H4 (cell line): ENCODE measurements at regions not wholly inside any gene's neighbourhood (a gene's known extent, or its start where the extent isn't known, plus 50 kb on each side); places are given as distances from the start of the nearest gene placed in this dataset.

Experiments used
- DNase-seq: peaks from one replicate; pipeline ENCODE4 v3.0.0-alpha.2; 2015; ENCODE audit warnings: low spot score

DNA sequence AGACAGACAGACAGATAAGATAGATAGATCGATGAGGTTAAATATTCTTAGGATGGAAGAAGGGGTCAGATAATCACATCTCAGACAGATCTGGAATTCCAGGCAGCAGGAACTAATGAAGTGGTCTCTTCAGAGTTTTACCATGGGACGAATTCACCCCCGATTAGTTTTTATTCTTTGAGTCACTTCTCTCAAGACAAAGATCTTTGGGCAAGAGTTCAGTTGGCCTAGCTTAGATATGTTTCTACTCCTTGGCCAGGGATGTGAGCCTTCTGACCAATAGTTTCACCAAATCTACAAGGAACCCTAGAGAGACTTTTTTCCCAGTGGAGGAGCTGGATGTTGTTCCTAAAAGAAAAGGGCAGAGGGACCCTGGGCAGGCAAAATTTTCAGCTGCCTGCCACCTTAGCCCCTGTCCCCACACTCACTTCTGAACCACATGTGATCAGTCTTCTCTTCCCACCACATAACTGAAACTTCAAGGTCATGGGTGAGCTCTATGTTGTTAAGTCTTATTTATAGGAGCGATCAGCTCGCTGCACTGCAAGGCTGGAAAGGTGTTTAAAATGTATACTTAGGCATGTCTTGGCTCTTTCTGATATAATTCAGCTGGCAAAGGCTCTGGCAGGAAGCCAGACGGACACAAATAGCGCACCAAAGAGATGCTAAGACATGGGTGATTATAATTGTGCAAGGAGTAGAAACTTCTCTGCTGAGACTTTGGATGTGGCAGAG, 132.9 kb downstream of the PALM2AKAP2 start:
- no peak for DNase-seq

DNA sequence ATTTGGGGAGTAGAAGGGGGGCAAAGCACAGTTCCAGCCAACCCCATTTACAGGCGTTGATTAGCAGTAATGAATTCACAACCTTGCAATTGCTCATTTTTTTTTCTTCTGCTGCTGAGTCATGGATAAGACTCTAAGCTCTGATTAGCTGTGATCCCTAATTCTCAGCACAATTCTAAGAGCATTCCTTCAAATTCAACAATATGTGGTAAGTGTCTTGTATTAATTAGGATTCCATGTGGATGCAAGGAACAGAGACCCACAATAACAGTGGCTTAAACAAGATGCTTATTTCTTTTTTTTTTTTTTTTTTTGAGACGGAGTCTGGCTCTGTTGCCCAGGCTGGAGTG, 133.4 kb downstream of the PALM2AKAP2 start:
- DNase-seq = no peak

GRCh38 chr9:109914280-109915027, 134.5 kb downstream of the PALM2AKAP2 start:
- DNase-seq = peak; percentile 82

DNA sequence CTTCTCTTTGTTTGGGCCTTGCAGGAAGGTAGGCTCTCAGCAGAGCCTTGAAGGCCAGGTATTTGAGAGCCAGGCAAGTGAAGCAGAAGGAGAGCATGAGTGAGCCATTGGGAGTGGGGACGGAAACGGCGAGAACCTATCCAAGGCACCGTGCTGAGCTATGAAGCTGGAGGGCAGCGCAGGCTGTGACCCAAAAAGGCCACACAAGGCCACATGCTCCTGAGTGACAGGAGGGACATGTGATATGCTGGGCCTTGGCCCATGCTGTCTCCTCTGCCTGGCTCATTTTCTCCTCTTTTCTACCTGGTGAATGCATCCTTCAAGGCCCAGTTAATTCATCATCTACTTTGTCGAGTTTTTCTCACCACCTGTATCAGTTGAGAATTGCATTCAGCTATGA, 136.3 kb downstream of the PALM2AKAP2 start:
- DNase-seq = no peak

- DNase-seq = no peak
Observed at GRCh38 chr9:109918339-109919163, 138.6 kb downstream of the PALM2AKAP2 start.

- DNase-seq = no peak
Observed at GRCh38 chr9:109919736-109920408, 139.9 kb downstream of the PALM2AKAP2 start.

DNA sequence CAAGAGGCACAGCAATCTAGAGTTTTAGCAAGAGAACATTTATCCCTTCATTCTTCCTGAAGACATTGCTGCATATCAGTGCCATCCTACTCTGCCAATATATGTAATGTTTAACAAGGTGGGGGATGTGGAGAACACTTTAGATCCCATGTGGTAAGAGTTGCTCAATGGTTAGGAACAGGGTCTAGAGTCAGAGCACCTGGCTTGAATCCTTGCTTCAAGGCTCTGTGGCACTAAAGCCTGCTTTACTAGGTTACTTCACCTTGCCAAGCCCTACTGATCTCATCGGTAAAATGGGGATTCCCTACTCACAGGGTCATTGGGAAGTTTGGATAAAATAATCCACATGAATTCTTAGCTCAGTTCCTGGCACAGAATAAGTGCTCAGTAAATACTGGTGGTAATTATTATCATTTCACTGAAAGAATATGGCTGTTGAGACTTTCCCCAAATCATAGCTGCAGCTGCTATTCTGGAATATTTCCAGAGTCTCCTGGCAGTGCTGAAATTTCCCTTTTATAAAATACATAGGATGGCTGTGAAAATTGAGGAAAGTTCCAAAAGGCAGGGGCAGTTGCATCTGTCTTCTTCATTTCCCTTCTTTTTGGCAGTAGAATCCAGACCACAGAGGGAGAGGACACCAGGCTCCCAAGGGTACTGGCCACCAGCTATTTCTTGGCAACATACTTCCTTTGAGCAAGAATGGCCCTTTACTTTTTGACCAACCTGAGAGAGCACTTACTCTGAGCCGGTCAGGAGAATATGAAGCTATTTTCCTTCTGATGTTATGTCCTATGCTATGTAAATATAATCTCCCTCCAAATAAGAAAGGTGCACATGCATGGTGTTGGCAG, 142.8 kb downstream of the PALM2AKAP2 start:
- DNase-seq = no peak

DNA sequence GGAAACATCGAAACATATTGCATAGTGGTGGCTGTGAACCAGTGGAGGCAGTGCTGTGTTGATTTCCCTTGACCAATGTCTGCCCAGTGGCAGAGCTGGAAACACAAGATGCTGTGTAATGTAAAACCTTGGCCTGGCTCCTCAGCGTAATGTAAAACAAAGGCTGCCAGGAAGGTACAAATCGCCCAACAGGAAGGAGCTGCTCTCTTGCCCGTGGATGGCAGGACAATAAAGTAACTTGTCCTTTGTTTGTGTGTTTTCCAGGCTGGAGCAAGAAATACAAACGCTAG, 143.4 kb downstream of the PALM2AKAP2 start:
- no peak for DNase-seq

GRCh38 chr9:109923806-109924205, 143.8 kb downstream of the PALM2AKAP2 start:
- no peak for DNase-seq

GRCh38 chr9:109925799-109926198, 145.8 kb downstream of the PALM2AKAP2 start:
- DNase-seq = no peak

DNA sequence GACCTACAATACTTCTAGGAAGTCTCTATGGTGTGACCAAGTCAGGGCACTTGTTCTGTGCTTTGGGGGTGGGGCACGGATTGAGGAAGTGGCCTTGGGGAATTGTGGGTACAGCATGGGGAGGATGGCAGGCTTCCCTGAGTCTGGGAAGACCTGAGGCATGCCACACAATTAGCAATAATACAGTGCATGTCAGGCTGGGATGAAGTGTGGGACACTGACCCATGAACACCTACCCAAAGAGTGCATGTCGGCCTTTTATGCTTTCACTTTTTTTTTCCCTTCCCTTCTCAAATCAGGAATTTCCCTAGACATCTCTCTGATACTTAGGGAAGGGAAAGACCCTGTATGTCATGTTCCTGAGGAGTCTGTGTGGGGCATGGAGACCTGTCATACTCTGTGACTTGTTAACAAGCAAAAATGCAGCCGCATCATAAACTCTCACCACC, 146.4 kb downstream of the PALM2AKAP2 start:
- DNase-seq = no peak

GRCh38 chr9:109931623-109932022, 151.6 kb downstream of the PALM2AKAP2 start:
- no peak for DNase-seq

DNA sequence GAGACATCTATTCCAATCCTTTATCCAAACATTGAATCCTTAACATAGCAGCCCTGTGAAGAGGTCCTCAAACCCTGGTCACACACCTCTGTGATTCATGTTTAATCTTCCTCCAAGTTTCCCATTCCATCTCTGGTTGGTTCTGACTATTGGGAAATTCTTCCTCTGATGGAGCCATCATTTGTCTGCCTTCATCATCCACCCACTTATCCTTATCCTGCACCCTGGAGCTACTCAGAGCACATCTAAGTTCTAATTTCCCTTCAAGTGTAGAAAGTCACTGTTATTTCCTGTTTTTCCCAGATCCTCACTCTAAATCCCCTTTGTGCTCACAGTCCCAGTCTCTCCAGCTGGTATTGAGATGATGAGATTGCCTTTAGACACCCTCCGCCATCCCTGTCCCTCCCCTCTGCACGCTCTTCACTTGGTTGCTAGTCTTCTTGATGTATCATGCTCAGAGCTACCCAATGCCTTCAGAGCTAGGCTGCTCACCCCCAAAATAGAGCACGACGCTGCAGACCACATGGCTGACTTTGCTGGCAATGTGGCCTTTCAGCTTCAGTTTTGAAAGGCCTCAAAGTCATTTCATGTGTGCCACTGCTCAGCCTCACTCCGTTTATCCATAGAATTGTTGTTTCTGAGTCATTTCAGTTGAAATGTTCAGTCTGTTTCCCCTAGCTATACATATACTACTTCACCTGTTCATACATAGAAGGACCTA, 154.3 kb downstream of the PALM2AKAP2 start:
- DNase-seq = no peak

DNA sequence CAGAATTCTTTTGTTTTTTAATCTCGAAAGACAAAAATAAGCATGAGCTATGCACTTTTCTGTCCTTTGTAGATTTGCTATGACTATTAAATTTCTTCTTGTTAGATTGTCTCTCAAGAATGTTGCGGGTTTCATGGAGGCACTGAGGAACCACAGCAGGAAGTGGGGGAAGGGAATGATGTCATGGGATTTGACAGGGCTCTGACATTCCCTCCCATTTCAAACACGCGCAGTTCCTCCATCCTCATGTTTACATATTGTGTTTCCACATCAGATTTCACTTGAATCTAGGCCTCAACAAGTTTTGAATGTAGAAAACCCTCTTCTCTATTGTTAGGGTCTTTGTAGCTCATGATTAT, 154.8 kb downstream of the PALM2AKAP2 start:
- no peak for DNase-seq

DNA sequence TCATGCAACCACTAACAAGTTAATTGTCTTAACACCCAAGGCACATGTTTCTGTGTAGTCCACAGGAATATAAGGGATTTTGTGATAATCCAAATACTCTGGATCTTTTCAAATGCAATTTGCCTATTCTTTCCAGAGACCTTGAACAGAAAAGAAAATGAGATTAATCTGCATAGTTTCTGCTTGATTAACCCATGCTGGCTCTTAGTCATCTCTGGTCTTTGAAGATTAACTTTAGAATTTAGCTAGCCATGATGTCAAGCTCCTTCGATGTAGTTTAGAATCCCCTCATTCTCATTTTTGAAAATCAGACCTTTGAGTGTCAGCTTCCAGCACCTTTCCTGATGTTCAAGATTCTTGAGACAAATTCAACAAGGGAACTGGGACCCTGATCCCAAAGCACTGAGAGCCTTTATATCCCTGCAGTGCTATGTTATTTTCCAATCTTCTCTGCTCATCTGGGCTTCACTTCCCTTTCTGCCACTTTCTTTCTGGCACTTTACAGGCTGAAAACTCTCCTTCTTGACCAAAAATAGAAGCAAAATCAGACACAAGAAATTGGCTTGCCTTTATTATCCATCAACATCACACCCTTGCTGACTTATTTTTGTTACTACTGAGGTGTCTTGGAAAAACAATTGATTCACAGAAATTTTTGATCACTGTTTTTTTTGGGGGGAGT, 155.5 kb downstream of the PALM2AKAP2 start:
- DNase-seq = no peak

- no peak for DNase-seq
Observed at GRCh38 chr9:109937861-109938453, 158.0 kb downstream of the PALM2AKAP2 start.

GRCh38 chr9:109939698-109940342, 159.8 kb downstream of the PALM2AKAP2 start:
- DNase-seq = no peak

DNA sequence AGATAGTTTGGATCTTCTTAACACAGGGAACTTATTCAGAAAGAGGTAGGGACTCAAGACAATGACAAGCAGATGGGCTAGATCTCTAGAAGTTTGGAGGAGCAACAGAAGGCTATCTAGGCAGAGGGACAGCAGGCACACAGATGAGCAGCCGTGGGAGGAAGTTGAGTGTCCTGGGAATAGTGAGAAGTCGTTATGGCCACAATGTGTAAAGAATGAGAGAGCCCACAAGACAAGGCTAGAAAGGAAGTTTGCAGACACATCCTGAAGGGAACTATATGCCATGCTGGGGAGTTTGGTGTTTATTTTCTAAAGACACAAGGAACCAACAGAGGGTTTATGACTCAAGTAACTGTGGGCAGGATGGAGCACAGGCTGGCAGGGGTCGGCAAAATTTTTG, 160.6 kb downstream of the PALM2AKAP2 start:
- no peak for DNase-seq

DNA sequence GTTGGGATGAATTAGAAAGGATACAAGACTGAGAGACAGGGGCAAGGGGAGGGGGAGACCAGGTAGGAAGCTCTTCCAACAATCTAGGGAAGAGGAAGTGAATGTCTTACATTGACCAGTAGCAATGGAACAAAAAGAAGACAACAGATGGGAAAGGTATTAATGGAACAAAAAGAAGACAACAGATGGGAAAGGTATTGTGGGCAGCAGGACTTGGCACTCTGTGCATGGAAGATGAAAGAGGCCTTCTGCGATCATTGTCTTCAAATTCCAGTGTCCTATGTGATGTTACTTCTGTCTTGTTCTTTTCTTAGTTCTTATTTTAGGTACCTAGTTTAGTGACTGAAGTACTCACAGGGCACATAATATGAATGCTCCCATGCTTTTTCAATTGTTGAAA, 161.8 kb downstream of the PALM2AKAP2 start:
- no peak for DNase-seq
